Astrocyte of the hippocampus (primary cell): ENCODE measurements at regions not wholly inside any gene's neighbourhood (a gene's known extent, or its start where the extent isn't known, plus 50 kb on each side); places are given as distances from the start of the nearest gene placed in this dataset.
"Not testable (repeated sequence)": the region's sequence is repeated elsewhere in the genome, so short reads cannot be mapped to it uniquely, and the experiment has no call there.

Experiments
- DNase-seq: peaks from one replicate; pipeline ENCODE4 v3.0.0; 2011; ENCODE audit warnings: low read depth, low spot score

DNA sequence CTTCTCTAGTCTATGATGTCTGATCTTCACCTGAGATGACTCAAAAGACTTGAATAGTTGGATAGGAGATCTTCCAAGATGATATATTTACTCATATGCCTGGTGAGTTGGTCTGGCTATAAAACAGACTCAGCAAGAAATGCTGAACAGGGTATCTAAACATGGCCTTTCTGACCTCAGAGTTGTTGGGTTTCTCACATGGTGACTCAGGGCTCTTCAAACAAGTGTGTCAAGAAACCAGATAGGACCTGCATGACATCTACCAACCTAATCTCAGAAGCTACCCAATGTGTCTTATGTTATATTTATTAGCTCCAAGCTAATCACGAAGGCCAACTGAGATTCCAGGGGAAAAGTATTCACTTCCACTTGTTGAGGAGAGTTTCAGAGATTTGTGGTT, 1477.3 kb downstream of the CDH8 start:
- no peak for DNase-seq

DNA sequence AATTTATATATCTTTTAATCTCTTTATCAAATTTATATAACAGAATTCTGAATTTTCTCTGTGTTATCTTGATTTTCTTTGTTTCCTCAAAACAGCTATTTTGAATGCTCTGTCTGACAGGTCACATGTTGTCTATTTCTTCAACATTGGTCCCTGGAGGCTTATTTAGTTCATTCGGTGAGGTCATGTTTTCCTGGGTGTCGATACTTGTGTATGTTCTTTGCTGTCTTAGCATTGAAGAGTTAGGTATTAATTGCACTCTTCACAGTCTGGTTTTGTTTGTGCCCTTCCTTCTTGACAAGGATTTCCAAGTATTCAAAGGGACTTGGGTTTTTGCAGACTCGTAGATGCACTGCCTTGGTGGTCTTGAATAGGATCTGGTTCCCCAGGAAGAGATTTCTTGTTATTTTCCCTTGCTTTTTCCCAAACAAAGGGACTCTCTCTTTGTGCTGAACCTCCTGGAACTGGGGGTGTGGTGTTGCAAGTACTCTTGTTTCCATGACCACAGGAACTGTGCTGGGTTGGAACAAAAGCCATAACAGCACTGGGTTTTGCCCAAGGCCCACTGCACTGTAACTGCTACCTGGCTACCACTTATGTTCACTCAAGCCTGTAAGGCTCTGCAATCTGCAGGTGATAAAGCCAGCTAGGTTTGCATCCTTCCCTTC, 1483.0 kb downstream of the CDH8 start:
- DNase-seq: no peak

DNA sequence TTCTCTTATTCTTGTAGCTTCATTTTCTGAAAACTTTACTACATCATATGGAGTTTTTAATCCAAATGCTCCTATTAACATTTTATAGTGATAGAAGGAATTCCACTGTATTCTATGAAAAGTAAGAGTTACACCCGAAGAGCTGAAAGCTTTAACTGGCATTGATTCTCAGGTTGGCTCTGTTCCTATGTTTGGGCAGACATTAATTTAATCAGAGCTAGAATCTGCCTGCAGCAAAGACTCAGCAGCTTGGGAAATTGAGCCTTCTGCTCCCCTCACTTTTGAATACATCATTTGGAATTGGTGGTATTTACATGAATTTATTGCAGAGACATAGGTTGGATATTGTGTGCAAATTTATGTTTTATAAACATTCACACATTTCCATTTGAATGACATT, 1494.7 kb downstream of the CDH8 start:
- no peak for DNase-seq

GRCh38 chr16:60510941-60511340, 1525.3 kb downstream of the CDH8 start:
- peak; percentile 8 for DNase-seq

GRCh38 chr16:60510208-60510607, 1526.0 kb downstream of the CDH8 start:
- no peak for DNase-seq

GRCh38 chr16:60491273-60491672, 1545.0 kb downstream of the CDH8 start:
- DNase-seq: no peak

DNA sequence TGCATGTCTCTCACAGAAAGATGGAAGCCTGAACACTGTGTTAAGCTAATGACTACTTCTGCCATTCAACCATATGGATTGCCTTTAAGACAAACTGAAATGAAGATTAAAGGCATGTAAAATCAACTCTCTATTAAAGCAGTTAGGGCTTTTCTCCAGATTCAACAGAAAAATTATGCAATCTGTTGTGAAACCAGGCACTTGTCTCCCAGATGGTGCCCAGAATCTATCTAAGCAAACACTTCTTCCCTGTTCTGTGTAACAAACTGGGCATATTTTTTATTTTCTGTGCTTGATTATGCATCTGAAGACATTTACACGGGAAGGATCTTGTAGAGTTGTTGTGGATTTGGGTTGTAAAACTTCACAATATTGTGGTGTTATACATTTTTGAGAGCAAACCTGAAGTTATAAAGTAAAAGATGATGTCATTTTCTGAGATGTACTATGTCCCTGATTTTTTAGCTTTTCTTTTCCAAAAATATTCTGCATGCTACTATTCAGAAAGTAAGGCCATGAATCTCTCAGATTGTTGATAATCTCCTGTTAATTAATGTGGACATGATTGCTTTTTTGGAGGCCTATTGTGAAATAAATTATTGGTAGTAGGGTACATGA, 1550.3 kb downstream of the CDH8 start:
- DNase-seq: no peak

GRCh38 chr16:60484901-60485300, 1551.3 kb downstream of the CDH8 start:
- DNase-seq: no peak

GRCh38 chr16:60481591-60481990, 1554.6 kb downstream of the CDH8 start:
- DNase-seq: no peak

DNA sequence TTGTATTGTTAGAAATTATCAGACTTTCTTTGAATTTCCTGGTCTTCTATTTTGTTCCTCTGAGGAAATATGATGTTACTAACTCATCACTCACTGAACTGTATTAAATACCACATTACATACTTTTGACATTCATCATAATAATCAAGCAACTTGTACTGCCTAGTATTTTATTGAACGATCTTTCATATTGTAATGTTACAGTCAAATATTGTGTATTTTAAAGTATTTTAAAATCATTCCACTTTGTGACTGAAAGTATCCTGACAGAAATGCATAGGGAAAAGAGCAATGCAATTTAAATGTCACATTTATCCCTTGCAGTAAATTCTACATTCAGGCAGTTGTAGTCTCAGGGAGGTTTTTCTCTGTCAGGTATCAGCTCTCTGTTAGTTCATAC, 1557.4 kb downstream of the CDH8 start:
- DNase-seq: no peak

DNA sequence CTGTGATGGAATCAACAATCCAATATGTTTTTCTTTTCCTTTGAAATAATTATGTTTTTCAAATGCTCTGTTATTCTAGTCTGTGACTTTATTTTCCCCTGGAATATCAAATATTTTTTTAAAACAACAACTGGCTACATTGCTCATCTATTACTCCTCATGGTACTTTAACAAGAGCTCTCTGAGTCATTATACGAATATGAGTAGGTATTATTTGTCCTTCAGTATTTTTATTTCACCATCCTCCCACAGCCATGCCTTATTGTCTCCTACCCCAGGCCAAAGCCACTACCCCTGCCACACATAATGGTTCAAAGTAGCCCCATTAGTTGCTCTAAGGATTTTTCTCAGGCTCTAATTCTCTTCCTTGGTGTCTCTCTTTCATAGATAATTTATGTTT, 1572.3 kb downstream of the CDH8 start:
- no peak for DNase-seq

GRCh38 chr16:60459463-60459862, 1576.8 kb downstream of the CDH8 start:
- DNase-seq: no peak

DNA sequence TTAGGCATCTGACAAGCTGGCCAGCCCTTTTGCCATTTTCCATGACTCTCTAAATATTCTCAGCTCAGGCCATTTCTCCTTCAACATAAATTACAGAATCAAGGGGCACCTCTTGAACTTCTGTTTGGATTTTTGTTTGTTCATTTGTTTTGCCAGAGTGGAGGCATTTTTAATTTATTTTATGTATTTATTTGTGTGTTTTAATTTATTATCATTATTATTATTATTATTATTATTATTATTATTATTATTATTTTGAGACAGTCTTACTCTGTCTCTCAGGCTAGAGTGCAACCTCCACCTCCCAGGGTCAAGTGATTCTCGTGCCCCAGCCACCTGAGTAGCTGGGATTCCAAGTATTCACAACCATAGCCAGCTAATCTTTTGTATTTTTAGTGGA, 1578.0 kb downstream of the CDH8 start:
- no peak for DNase-seq

DNA sequence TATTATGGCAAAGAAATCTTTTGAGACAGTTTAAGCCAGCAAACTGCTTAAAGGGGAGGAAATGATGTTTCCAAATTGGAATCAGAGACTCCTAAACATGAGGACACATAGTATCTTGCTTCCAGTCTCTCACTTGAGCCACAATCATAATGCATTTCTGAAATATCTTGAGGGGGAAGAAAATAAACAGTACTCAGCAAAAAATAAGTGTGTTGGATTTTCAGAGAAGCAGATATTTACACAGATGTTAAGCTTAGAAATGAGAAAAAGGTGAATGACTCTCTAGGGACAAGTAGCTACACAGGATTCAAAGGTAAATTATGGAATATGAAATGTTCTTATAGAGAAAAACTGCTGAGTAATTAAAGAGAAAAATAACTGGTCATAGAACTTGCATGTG, 1583.6 kb downstream of the CDH8 start:
- DNase-seq: no peak

DNA sequence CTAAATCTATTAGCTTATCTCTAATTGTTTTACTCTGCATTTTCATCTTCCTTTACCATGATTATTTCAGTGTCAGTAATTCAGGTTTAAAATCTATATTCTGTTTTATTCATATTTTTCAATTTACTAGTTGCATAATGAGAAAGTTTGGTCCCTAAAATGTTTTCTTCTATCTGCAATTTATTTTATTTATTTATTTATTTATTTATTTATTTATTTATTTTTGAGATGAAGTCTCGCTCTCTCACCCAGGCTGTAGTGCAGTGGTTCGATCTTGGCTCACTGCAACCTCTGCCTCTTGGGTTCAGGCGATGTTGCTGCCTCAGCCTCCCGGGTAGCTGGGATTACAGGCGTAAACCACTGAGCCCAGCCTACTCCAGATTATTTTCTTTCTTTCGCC, 1597.3 kb downstream of the CDH8 start:
- DNase-seq: no peak

GRCh38 chr16:60432472-60432871, 1603.8 kb downstream of the CDH8 start:
- no peak for DNase-seq

DNA sequence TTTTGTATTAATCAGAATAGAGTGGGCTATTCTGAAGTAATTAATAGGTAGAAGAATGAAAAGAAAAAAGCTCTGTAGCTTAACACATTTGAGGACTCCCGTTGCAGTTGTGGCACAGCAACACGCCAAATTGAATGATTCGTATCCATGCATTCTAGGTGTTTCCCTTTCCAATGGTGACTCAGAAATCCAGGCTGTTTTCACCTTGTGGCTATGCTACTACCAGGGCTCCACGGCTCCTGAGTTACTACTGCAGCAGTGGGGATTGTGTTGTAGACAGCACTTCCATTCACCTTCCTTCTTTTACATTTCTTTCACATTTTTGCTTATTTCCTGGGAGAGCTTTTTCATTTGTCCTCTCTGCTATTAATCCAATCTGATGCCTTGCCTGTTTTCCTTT, 1616.4 kb downstream of the CDH8 start:
- DNase-seq: peak; percentile 2

GRCh38 chr16:60414613-60415012, 1621.6 kb downstream of the CDH8 start:
- DNase-seq: no peak

GRCh38 chr16:60413969-60414368, 1622.3 kb downstream of the CDH8 start:
- DNase-seq: no peak

DNA sequence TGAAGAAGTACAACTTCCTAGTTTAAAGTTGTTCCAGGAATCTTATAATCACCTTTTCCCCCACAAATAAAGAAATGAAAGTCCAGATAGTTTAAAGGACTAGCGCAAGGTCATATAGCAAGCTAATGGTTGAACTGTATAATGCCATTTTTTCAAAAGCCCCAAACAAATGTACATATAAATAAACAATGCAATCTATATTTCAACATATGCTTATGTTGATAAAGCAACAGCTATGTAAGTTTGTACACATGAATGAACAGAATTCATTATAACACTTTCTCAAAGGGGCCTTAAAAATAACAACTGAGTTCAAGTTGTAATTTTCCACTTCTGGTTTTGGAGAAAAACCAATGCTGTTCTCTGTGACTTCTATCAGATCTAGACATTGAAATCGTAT, 1628.6 kb downstream of the CDH8 start:
- DNase-seq: no peak

DNA sequence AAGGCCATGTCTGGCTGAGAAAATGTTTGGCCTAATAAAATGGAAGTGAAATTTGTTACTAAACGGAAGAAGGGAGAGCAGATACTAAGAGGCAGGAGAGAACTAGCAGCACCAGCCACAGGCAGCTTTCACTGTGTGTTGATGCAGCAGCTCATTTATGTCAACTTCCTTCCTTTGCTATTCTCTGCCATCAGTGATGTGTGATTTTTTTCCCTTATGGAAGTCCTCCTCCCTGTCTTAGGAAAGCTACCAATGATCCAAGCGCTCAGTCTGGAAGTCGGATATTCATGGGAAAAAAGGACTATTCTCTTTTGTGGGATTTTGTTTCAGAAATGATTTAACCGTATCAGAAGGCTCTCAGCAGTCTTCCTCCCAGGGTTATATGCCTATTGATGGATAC, 1629.2 kb downstream of the CDH8 start:
- no peak for DNase-seq

- DNase-seq: no peak
Measured at GRCh38 chr16:60405286-60405685, 1631.0 kb downstream of the CDH8 start.

GRCh38 chr16:60404401-60404800, 1631.8 kb downstream of the CDH8 start:
- peak; percentile 48 for DNase-seq

DNA sequence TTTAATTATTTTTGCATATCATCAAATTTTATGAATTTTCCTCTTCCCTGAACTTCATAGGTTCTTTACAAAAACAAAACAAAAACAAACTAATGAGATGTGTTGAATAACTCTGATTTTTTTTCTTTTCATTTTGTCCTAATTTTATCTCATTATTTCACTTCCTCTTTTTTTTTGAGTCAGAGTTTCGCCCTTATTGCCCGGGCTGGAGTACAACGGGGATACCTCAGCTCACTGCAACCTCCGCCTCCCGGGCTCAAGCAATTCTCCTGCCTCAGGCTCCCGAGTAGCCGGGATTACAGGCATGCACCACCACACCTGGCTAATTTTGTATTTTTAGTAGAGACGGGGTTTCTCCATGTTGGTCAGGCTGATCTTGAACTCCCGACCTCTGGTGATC, 1633.3 kb downstream of the CDH8 start:
- DNase-seq: not testable (repeated sequence)
